HepG2 (cell line): ENCODE measurements at regions not wholly inside any gene's neighbourhood (a gene's known extent, or its start where the extent isn't known, plus 50 kb on each side); places are given as distances from the start of the nearest gene placed in this dataset.

Experiments used
- CTCF ChIP-seq: sonication (generic); formaldehyde crosslinking; IDR thresholded peaks from 2 replicates; pipeline ENCODE4 v1.5.0; 2020; ENCODE audit warnings: mild to moderate bottlenecking, missing genetic modification reagents, moderate library complexity
- EZH2 ChIP-seq: conservative IDR thresholded peaks from 2 replicates; pipeline ENCODE4 v1.6.1; 2012; ENCODE audit warnings: mild to moderate bottlenecking, low read depth, low read length, moderate library complexity
- FOXJ3 ChIP-seq: sonication (generic); formaldehyde crosslinking; IDR thresholded peaks from 2 replicates; pipeline ENCODE4 v1.4.0; 2020; ENCODE audit warnings: missing genetic modification reagents, mild to moderate bottlenecking, borderline replicate concordance
- HNRNPL ChIP-seq: fragments of 200-400 bp; formaldehyde crosslinking; IDR thresholded peaks from 2 replicates; pipeline ENCODE4 v1.6.1; 2017; ENCODE audit warnings: mild to moderate bottlenecking, low read depth, low read length
- HNRNPLL ChIP-seq: fragments of 200-400 bp; formaldehyde crosslinking; IDR thresholded peaks from 2 replicates; pipeline ENCODE4 v1.6.1; 2017; ENCODE audit warnings: mild to moderate bottlenecking, low read depth, low read length; ENCODE audit not compliant: poor library complexity, severe bottlenecking
- JUN ChIP-seq: sonication (generic); formaldehyde crosslinking; IDR thresholded peaks from 2 replicates; pipeline ENCODE4 v1.4.0; 2020; ENCODE audit warnings: mild to moderate bottlenecking, missing genetic modification reagents
- ONECUT2 ChIP-seq: sonication (generic); formaldehyde crosslinking; IDR thresholded peaks from 2 replicates; pipeline ENCODE4 v1.4.0; 2020; ENCODE audit warnings: missing genetic modification reagents
- POLR2A ChIP-seq, 2 experiments: IDR thresholded peaks; 2 replicates each; pipeline ENCODE4 v1.6.1; 2011; ENCODE audit warnings: low read depth in 2 of 2, low read length in 2 of 2, mild to moderate bottlenecking in 1 of 2, moderate library complexity in 1 of 2; ENCODE audit not compliant: insufficient read depth in 1 of 2
- PTBP1 ChIP-seq: fragments of 200-400 bp; formaldehyde crosslinking; IDR thresholded peaks from 2 replicates; pipeline ENCODE4 v1.6.1; 2018; ENCODE audit warnings: low read length, low read depth; ENCODE audit not compliant: poor library complexity, severe bottlenecking
- SMC3 ChIP-seq: IDR thresholded peaks from 2 replicates; pipeline ENCODE4 v1.6.1; 2011; ENCODE audit warnings: low read length, improper control_type of control experiment
- ZNF274 ChIP-seq: sonication (generic); formaldehyde crosslinking; IDR thresholded peaks from 2 replicates; pipeline ENCODE4 v1.5.1; 2020; ENCODE audit warnings: mild to moderate bottlenecking, missing genetic modification reagents
- ZNF513 ChIP-seq: sonication (generic); formaldehyde crosslinking; conservative IDR thresholded peaks from 2 replicates; pipeline ENCODE4 v1.5.0; 2020; ENCODE audit warnings: missing genetic modification reagents

- TF ChIP-seq JUN (CRISPR knock-in tag) (no peak), ZNF513 (CRISPR knock-in tag) (no peak), SMC3 (no peak), CTCF (no peak), ZNF274 (CRISPR knock-in tag) (no peak), FOXJ3 (CRISPR knock-in tag) (no peak), PTBP1 (no peak), HNRNPL (no peak), ONECUT2 (no peak), POLR2A (IDR thresholded peaks at IDR 0.05; ENCODE audit: insufficient read depth in 1 of 2, low read depth in 2 of 2, low read length in 2 of 2) (no peak), EZH2 (no peak), HNRNPLL (no peak)
Measured at GRCh38 chr14:48598458-48598857, 923.1 kb upstream of the MDGA2 start.
